SH-SY5Y (cell line): ENCODE measurements at regions not wholly inside any gene's neighbourhood (a gene's known extent, or its start where the extent isn't known, plus 50 kb on each side); places are given as distances from the start of the nearest gene placed in this dataset.

Experiments used
- GATA2 ChIP-seq: IDR thresholded peaks from 2 replicates; pipeline ENCODE4 v1.6.1; 2011; ENCODE audit warnings: mild to moderate bottlenecking, low read depth, low read length
- GATA3 ChIP-seq: IDR thresholded peaks from 2 replicates; pipeline ENCODE4 v1.6.1; 2011; ENCODE audit warnings: low read depth, mild to moderate bottlenecking, low read length, moderate library complexity

- TF ChIP-seq GATA3 (no peak), GATA2 (no peak)
These were observed 250.9 kb downstream of the LIG4 start for GRCh38 chr13:107964395-107964794.
